Fibroblast of peridontal ligament (primary cell): ENCODE measurements at regions not wholly inside any gene's neighbourhood (a gene's known extent, or its start where the extent isn't known, plus 50 kb on each side); places are given as distances from the start of the nearest gene placed in this dataset.
A peak's percentile ranks its signal among the peaks of the same experiment; 100 is the strongest.
"Not testable (repeated sequence)": the region's sequence is repeated elsewhere in the genome, so short reads cannot be mapped to it uniquely, and the experiment has no call there.

ENCODE experiments used
- DNase-seq: peaks from one replicate; pipeline ENCODE4 v3.0.0-alpha.2; 2010; ENCODE audit errors: extremely low read depth

GRCh38 chrX:45404206-45404605 is 203.5 kb upstream of the DIPK2B start:
- DNase-seq, result no peak

GRCh38 chrX:45401923-45402322 is 201.2 kb upstream of the DIPK2B start:
- DNase-seq, result no peak

GRCh38 chrX:45400951-45401725 is 200.5 kb upstream of the DIPK2B start:
- DNase-seq, result not testable (repeated sequence)

GRCh38 chrX:45400027-45400779 is 199.5 kb upstream of the DIPK2B start:
- peak; percentile 81 for DNase-seq

GRCh38 chrX:45385757-45386156 is 185.1 kb upstream of the DIPK2B start:
- peak; percentile 79 for DNase-seq

GRCh38 chrX:45381841-45382240 is 181.2 kb upstream of the DIPK2B start:
- DNase-seq, result no peak

GRCh38 chrX:45381366-45381765 is 180.7 kb upstream of the DIPK2B start:
- no peak for DNase-seq

- DNase-seq, result no peak
These were observed 178.6 kb upstream of the DIPK2B start for GRCh38 chrX:45379236-45379635.

GRCh38 chrX:45372151-45372550 is 171.5 kb upstream of the DIPK2B start:
- no peak for DNase-seq

- no peak for DNase-seq
These were observed 168.0 kb upstream of the DIPK2B start for GRCh38 chrX:45368705-45369104.

GRCh38 chrX:45363596-45363995 is 162.9 kb upstream of the DIPK2B start:
- DNase-seq, result peak; percentile 51

- no peak for DNase-seq
These were observed 159.9 kb upstream of the DIPK2B start for GRCh38 chrX:45360571-45360970.

GRCh38 chrX:45358392-45358791 is 157.7 kb upstream of the DIPK2B start:
- DNase-seq, result no peak

GRCh38 chrX:45353456-45353855 is 152.8 kb upstream of the DIPK2B start:
- DNase-seq, result peak; percentile 8

- peak; percentile 43 for DNase-seq
These were observed 151.9 kb upstream of the DIPK2B start for GRCh38 chrX:45352611-45353010.

GRCh38 chrX:45351478-45351877 is 150.8 kb upstream of the DIPK2B start:
- peak; percentile 88 for DNase-seq

- DNase-seq, result peak; percentile 53
These were observed 147.6 kb upstream of the DIPK2B start for GRCh38 chrX:45348296-45348695.

- DNase-seq, result peak; percentile 84
These were observed 147.2 kb upstream of the DIPK2B start for GRCh38 chrX:45347877-45348276.

GRCh38 chrX:45344594-45344993 is 143.9 kb upstream of the DIPK2B start:
- peak; percentile 96 for DNase-seq

- DNase-seq, result no peak
These were observed 128.5 kb upstream of the DIPK2B start for GRCh38 chrX:45329217-45329616.

- no peak for DNase-seq
These were observed 124.3 kb upstream of the DIPK2B start for GRCh38 chrX:45324941-45325340.

- DNase-seq, result no peak
These were observed 122.7 kb upstream of the DIPK2B start for GRCh38 chrX:45323387-45323786.

GRCh38 chrX:45322820-45323219 is 122.1 kb upstream of the DIPK2B start:
- peak; percentile 54 for DNase-seq
